Tibial nerve (tissue), 4 donors: ENCODE measurements at regions not wholly inside any gene's neighbourhood (a gene's known extent, or its start where the extent isn't known, plus 50 kb on each side); places are given as distances from the start of the nearest gene placed in this dataset.

Source experiments
- DNase-seq, 2 donors: peaks; one replicate each; pipeline ENCODE4 v3.0.0-alpha.2; 2019; ENCODE audit warnings: low spot score in 2 of 2
- H3K27ac ChIP-seq, 4 donors: fragments of 200-600 bp; sonication (generic) in 3 of 4; one replicate each; pipeline ENCODE4 v1.5.1; 2017 to 2019; ENCODE audit warnings: mild to moderate bottlenecking in 1 of 4
- H3K27me3 ChIP-seq, 2 donors: fragments of 200-600 bp; sonication (generic) in 1 of 2; one replicate each; pipeline versions ENCODE4 v1.5.1 to v1.6.0; 2017 to 2019
- H3K36me3 ChIP-seq, 3 donors: fragments of 200-600 bp; sonication (generic); one replicate each; pipeline ENCODE4 v1.5.1; 2018 to 2019
- H3K4me1 ChIP-seq, 4 donors: fragments of 200-600 bp; sonication (generic) in 3 of 4; one replicate each; pipeline ENCODE4 v1.5.1; 2017 to 2019
- H3K4me3 ChIP-seq, 4 donors: fragments of 200-600 bp; sonication (generic) in 3 of 4; one replicate each; pipeline ENCODE4 v1.5.1; 2017 to 2019; ENCODE audit warnings: mild to moderate bottlenecking in 1 of 4, moderate library complexity in 1 of 4
- H3K9me3 ChIP-seq, 4 donors: fragments of 200-600 bp; sonication (generic) in 3 of 4; one replicate each; pipeline ENCODE4 v1.5.1; 2017 to 2019
- CTCF ChIP-seq, 5 experiments: fragments of 200-600 bp in 3 of 5; fragments of 450-650 bp in 2 of 5; sonication (generic) in 3 of 5; IDR thresholded peaks; one replicate each; pipeline ENCODE4 v1.5.1; 2016 to 2019; ENCODE audit warnings: antibody characterized with exemption in 5 of 5, mild to moderate bottlenecking in 3 of 5, moderate library complexity in 2 of 5
- EP300 ChIP-seq, 2 donors: sonication (generic); formaldehyde crosslinking; IDR thresholded peaks; one replicate each; pipeline ENCODE4 v1.6.1; 2017; ENCODE audit warnings: antibody characterized with exemption in 2 of 2, mild to moderate bottlenecking in 1 of 2
- POLR2A ChIP-seq, 2 donors: fragments of 450-650 bp; IDR thresholded peaks; one replicate each; pipeline ENCODE4 v1.6.1; 2017; ENCODE audit warnings: antibody characterized with exemption in 2 of 2, mild to moderate bottlenecking in 2 of 2, moderate library complexity in 2 of 2
- WGBS, 2 donors: methylation state at CpG; one replicate each; pipeline ENCODE4 v1.1.5; 2018; 5-methylcytosine and 5-hydroxymethylcytosine counted together

- H3K27ac ChIP-seq = no peak overlapping the region
- peaks cover 0 to 3% (median 0%) of the 10 kb centered on the region in 4 donors for H3K4me1 ChIP-seq
- no peak for DNase-seq
- no peaks in the 10 kb centered on the region for H3K27me3 ChIP-seq
- H3K36me3 ChIP-seq = no peaks in the 10 kb centered on the region
- 71 to 73% methylated on average over 1 of the region's 1 CpG for WGBS, 2 donors
- TF ChIP-seq CTCF (IDR thresholded peaks at IDR 0.05) (no peak), POLR2A (IDR thresholded peaks at IDR 0.05) (no peak), EP300 (IDR thresholded peaks at IDR 0.05) (no peak)
- H3K4me3 ChIP-seq = no peak overlapping the region
- H3K9me3 ChIP-seq = no peaks in the 10 kb centered on the region
These were observed 59.5 kb upstream of the TIPARP start for GRCh38 chr3:156614642-156615511.

GRCh38 chr3:156612903-156613302 lies 58.0 kb upstream of the SSR3 start:
- TF ChIP-seq POLR2A (IDR thresholded peaks at IDR 0.05) = no peak
- no peak for TF ChIP-seq EP300 (IDR thresholded peaks at IDR 0.05)
- no peak for TF ChIP-seq CTCF (IDR thresholded peaks at IDR 0.05)
- H3K36me3 ChIP-seq = no peaks in the 10 kb centered on the region
- H3K4me3 ChIP-seq = no peak overlapping the region
- H3K27ac ChIP-seq = no peak overlapping the region
- DNase-seq = no peak
- H3K9me3 ChIP-seq = no peaks in the 10 kb centered on the region
- peaks cover 0 to 4% (median 0%) of the 10 kb centered on the region in 4 donors for H3K4me1 ChIP-seq
- no peaks in the 10 kb centered on the region for H3K27me3 ChIP-seq

- no peak for DNase-seq
- Histone ChIP-seq H3K4me1 (peaks cover 0 to 4% (median 0%) of the 10 kb centered on the region in 4 donors), H3K27me3 (no peaks in the 10 kb centered on the region), H3K4me3 (no peak overlapping the region), H3K9me3 (no peaks in the 10 kb centered on the region), H3K36me3 (no peaks in the 10 kb centered on the region), H3K27ac (no peak overlapping the region)
- TF ChIP-seq EP300 (IDR thresholded peaks at IDR 0.05) = no peak
- no peak for TF ChIP-seq CTCF (IDR thresholded peaks at IDR 0.05)
- TF ChIP-seq POLR2A (IDR thresholded peaks at IDR 0.05) = no peak
- 85 to 90% methylated on average over 2 of the region's 2 CpGs for WGBS, 2 donors
These were observed 57.1 kb upstream of the SSR3 start for GRCh38 chr3:156611870-156612494.

GRCh38 chr3:156610154-156610553 lies 55.2 kb upstream of the SSR3 start:
- no peak overlapping the region for H3K27ac ChIP-seq
- H3K4me1 ChIP-seq = peaks cover 0 to 16% (median 4%) of the 10 kb centered on the region in 4 donors
- TF ChIP-seq CTCF (IDR thresholded peaks at IDR 0.05) = no peak
- no peak for TF ChIP-seq POLR2A (IDR thresholded peaks at IDR 0.05)
- no peak for TF ChIP-seq EP300 (IDR thresholded peaks at IDR 0.05)
- no peaks in the 10 kb centered on the region for H3K27me3 ChIP-seq
- no peak overlapping the region for H3K4me3 ChIP-seq
- no peak for DNase-seq
- no peaks in the 10 kb centered on the region for H3K36me3 ChIP-seq
- no peaks in the 10 kb centered on the region for H3K9me3 ChIP-seq
- 83 to 93% methylated on average over 2 of the region's 2 CpGs for WGBS, 2 donors

GRCh38 chr3:156609546-156609945 lies 54.6 kb upstream of the SSR3 start:
- Histone ChIP-seq H3K9me3 (no peaks in the 10 kb centered on the region), H3K27ac (no peak overlapping the region), H3K4me3 (no peak overlapping the region), H3K36me3 (no peaks in the 10 kb centered on the region), H3K27me3 (no peaks in the 10 kb centered on the region), H3K4me1 (peaks cover 0 to 22% (median 5%) of the 10 kb centered on the region in 4 donors)
- no peak for TF ChIP-seq CTCF (IDR thresholded peaks at IDR 0.05)
- no peak for TF ChIP-seq EP300 (IDR thresholded peaks at IDR 0.05)
- no peak for TF ChIP-seq POLR2A (IDR thresholded peaks at IDR 0.05)
- no peak for DNase-seq
